Neural cell (in vitro differentiated cells): ENCODE measurements at regions not wholly inside any gene's neighbourhood (a gene's known extent, or its start where the extent isn't known, plus 50 kb on each side); places are given as distances from the start of the nearest gene placed in this dataset.

Experiments
- H2AFZ ChIP-seq: fragments of 200-600, 300-800 bp; sonication (generic), shearing (Covaris generic); 2 replicates; pipeline ENCODE4 v1.6.0; 2014; ENCODE audit warnings: low read depth, mild to moderate bottlenecking, antibody characterized with exemption, low read length, moderate library complexity
- H3F3A ChIP-seq: fragments of 200-600 bp; shearing (Covaris generic); 2 replicates; pipeline ENCODE4 v1.6.1; 2016; ENCODE audit warnings: mild to moderate bottlenecking, moderate library complexity, mixed read lengths, antibody characterized with exemption, low read length; ENCODE audit not compliant: insufficient read depth, poor library complexity, severe bottlenecking
- H3K27ac ChIP-seq: fragments of 200-600, 300-800 bp; sonication (generic), shearing (Covaris generic); 2 replicates; pipeline ENCODE4 v1.5.1; 2014; ENCODE audit warnings: mild to moderate bottlenecking, low read length, moderate library complexity
- H3K27me3 ChIP-seq: fragments of 300-800, 200-600 bp; sonication (generic), shearing (Covaris generic); 2 replicates; pipeline ENCODE4 v1.6.0; 2014; ENCODE audit warnings: mild to moderate bottlenecking, low read depth, low read length, moderate library complexity; ENCODE audit not compliant: insufficient read depth
- H3K36me3 ChIP-seq: fragments of 300-800, 200-600 bp; sonication (generic), shearing (Covaris generic); 2 replicates; pipeline ENCODE4 v1.5.1; 2014; ENCODE audit warnings: mild to moderate bottlenecking, antibody characterized with exemption, low read length, moderate library complexity; ENCODE audit not compliant: insufficient read depth
- H3K4me2 ChIP-seq: fragments of 300-800, 200-600 bp; sonication (generic), shearing (Covaris generic); 2 replicates; pipeline ENCODE4 v1.6.0; 2014; ENCODE audit warnings: mild to moderate bottlenecking, low read length
- H3K4me3 ChIP-seq: fragments of 300-800, 200-600 bp; sonication (generic), shearing (Covaris generic); 2 replicates; pipeline ENCODE4 v1.5.1; 2014; ENCODE audit warnings: mild to moderate bottlenecking, low read length, moderate library complexity
- H3K79me2 ChIP-seq: fragments of 200-600 bp; shearing (Covaris generic); replicated peaks from 2 replicates; pipeline ENCODE4 v1.6.0; 2014; ENCODE audit warnings: mild to moderate bottlenecking, low read length, moderate library complexity; ENCODE audit not compliant: insufficient read depth
- H3K9ac ChIP-seq: fragments of 300-800, 200-600 bp; sonication (generic), shearing (Covaris generic); 2 replicates; pipeline ENCODE4 v1.6.1; 2016; ENCODE audit warnings: mild to moderate bottlenecking, low read length, mixed read lengths
- H3K9me2 ChIP-seq: fragments of 200-600 bp; shearing (Covaris generic); 2 replicates; pipeline ENCODE4 v1.6.1; 2016; ENCODE audit warnings: mild to moderate bottlenecking, low read length, mixed read lengths; ENCODE audit not compliant: insufficient read depth
- H3K9me3 ChIP-seq: fragments of 200-600, 300-800 bp; sonication (generic), shearing (Covaris generic); 2 replicates; pipeline ENCODE4 v1.6.1; 2016; ENCODE audit warnings: mild to moderate bottlenecking, mixed run types, low read length, moderate library complexity, mixed read lengths
- H4K20me1 ChIP-seq: fragments of 200-600 bp; shearing (Covaris generic); 2 replicates; pipeline ENCODE4 v1.6.1; 2016; ENCODE audit warnings: mild to moderate bottlenecking, mixed run types; ENCODE audit not compliant: insufficient read depth
- CTCF ChIP-seq: fragments of 450-650 bp; IDR thresholded peaks from 2 replicates; pipeline ENCODE4 v1.5.1; 2014; ENCODE audit warnings: antibody characterized with exemption, mild to moderate bottlenecking, moderate library complexity; ENCODE audit not compliant: poor library complexity, severe bottlenecking
- EP300 ChIP-seq: fragments of 450-650 bp; conservative IDR thresholded peaks from 2 replicates; pipeline ENCODE4 v1.6.1; 2014; ENCODE audit warnings: antibody characterized with exemption, mild to moderate bottlenecking, moderate library complexity; ENCODE audit not compliant: poor library complexity, severe bottlenecking
- EZH2 ChIP-seq: fragments of 200-600, 300-800 bp; shearing (Covaris generic), sonication (generic); IDR thresholded peaks from 2 replicates; pipeline ENCODE4 v1.6.1; 2014; ENCODE audit warnings: antibody characterized with exemption, low read length, borderline replicate concordance, mild to moderate bottlenecking; ENCODE audit not compliant: insufficient read depth, poor library complexity, severe bottlenecking
- MXI1 ChIP-seq: fragments of 450-650 bp; conservative IDR thresholded peaks from 2 replicates; pipeline ENCODE4 v1.6.1; 2014; ENCODE audit warnings: antibody characterized with exemption, mild to moderate bottlenecking; ENCODE audit not compliant: poor library complexity, severe bottlenecking
- POLR2AphosphoS5 ChIP-seq: IDR thresholded peaks from 2 replicates; pipeline ENCODE4 v1.6.1; 2012
- RAD21 ChIP-seq: fragments of 450-650 bp; conservative IDR thresholded peaks from 2 replicates; pipeline ENCODE4 v1.6.1; 2014; ENCODE audit warnings: antibody characterized with exemption, mild to moderate bottlenecking, moderate library complexity
- REST ChIP-seq: IDR thresholded peaks from 2 replicates; pipeline ENCODE4 v1.6.1; 2012; ENCODE audit warnings: borderline replicate concordance
- SMC3 ChIP-seq: fragments of 450-650 bp; conservative IDR thresholded peaks from 2 replicates; pipeline ENCODE4 v1.6.1; 2014; ENCODE audit warnings: antibody characterized with exemption, mild to moderate bottlenecking, moderate library complexity; ENCODE audit not compliant: poor library complexity
- TAF1 ChIP-seq: IDR thresholded peaks from 2 replicates; pipeline ENCODE4 v1.6.1; 2012; ENCODE audit warnings: low read depth

- no peaks in the 10 kb centered on the region for H3K9me3 ChIP-seq
- no peaks in the 10 kb centered on the region for H3F3A ChIP-seq
- H3K79me2 ChIP-seq: no peaks in the 10 kb centered on the region
- TF ChIP-seq SMC3 (no peak), REST (no peak), POLR2AphosphoS5 (no peak), RAD21 (no peak), EP300 (no peak), MXI1 (no peak), TAF1 (no peak), EZH2 (no peak), CTCF (no peak)
- no peak overlapping the region for H2AFZ ChIP-seq
- no peak overlapping the region for H3K9ac ChIP-seq
- no peak overlapping the region for H3K4me3 ChIP-seq
- H3K4me2 ChIP-seq: no peak overlapping the region
- H4K20me1 ChIP-seq: no peaks in the 10 kb centered on the region
- H3K27ac ChIP-seq: no peak overlapping the region
- H3K27me3 ChIP-seq: no peaks in the 10 kb centered on the region
- H3K9me2 ChIP-seq: no peaks in the 10 kb centered on the region
- no peaks in the 10 kb centered on the region for H3K36me3 ChIP-seq
These were observed 698.4 kb downstream of the TBC1D22A start for GRCh38 chr22:47460861-47461260.

GRCh38 chr22:47460176-47460575 lies 697.7 kb downstream of the TBC1D22A start:
- no peaks in the 10 kb centered on the region for H3K9me3 ChIP-seq
- H3K9me2 ChIP-seq: no peaks in the 10 kb centered on the region
- H2AFZ ChIP-seq: no peak overlapping the region
- H3K27me3 ChIP-seq: no peaks in the 10 kb centered on the region
- no peak overlapping the region for H3K4me2 ChIP-seq
- TF ChIP-seq SMC3: no peak
- no peak for TF ChIP-seq EZH2
- TF ChIP-seq TAF1: no peak
- TF ChIP-seq MXI1: no peak
- no peak for TF ChIP-seq EP300
- no peak for TF ChIP-seq REST
- no peak for TF ChIP-seq POLR2AphosphoS5
- no peak for TF ChIP-seq RAD21
- TF ChIP-seq CTCF: no peak
- no peaks in the 10 kb centered on the region for H3F3A ChIP-seq
- H3K27ac ChIP-seq: no peak overlapping the region
- no peak overlapping the region for H3K9ac ChIP-seq
- no peaks in the 10 kb centered on the region for H4K20me1 ChIP-seq
- no peaks in the 10 kb centered on the region for H3K36me3 ChIP-seq
- H3K4me3 ChIP-seq: no peak overlapping the region
- H3K79me2 ChIP-seq: no peaks in the 10 kb centered on the region
